ENCODE measurements at regions not wholly inside any gene's neighbourhood (a gene's known extent, or its start where the extent isn't known, plus 50 kb on each side); places are given as distances from the start of the nearest gene placed in this dataset.

- TF ChIP-seq CTCF (IDR thresholded peaks at IDR 0.05) (no peak), ZFX (IDR thresholded peaks at IDR 0.05; ENCODE audit: borderline replicate concordance) (no peak)
These were observed 297.9 kb upstream of the CTSO start for GRCh38 chr4:156251373-156252065.

Measured in 22Rv1 (cell line).